Stomach (tissue), 4 donors: ENCODE measurements at regions not wholly inside any gene's neighbourhood (a gene's known extent, or its start where the extent isn't known, plus 50 kb on each side); places are given as distances from the start of the nearest gene placed in this dataset.

Source experiments
- CTCF ChIP-seq, 7 experiments: fragments of 450-650 bp in 4 of 7; fragments of 200-600 bp in 3 of 7; sonication (generic) in 3 of 7; IDR thresholded peaks; one replicate each; pipeline ENCODE4 v1.5.1; 2016 to 2019; ENCODE audit warnings: antibody characterized with exemption in 7 of 7, control low read depth in 2 of 7, mild to moderate bottlenecking in 1 of 7
- EP300 ChIP-seq: sonication (generic); formaldehyde crosslinking; IDR thresholded peaks from one replicate; pipeline ENCODE4 v1.6.1; 2017; ENCODE audit warnings: antibody characterized with exemption
- POLR2A ChIP-seq, 4 donors: fragments of 450-650 bp; IDR thresholded peaks; one replicate each; pipeline ENCODE4 v1.6.1; 2016; ENCODE audit warnings: antibody characterized with exemption in 4 of 4, control low read depth in 2 of 4, mild to moderate bottlenecking in 1 of 4, moderate library complexity in 1 of 4

GRCh38 chr5:83815661-83816060 is 95.0 kb upstream of the HAPLN1 start:
- TF ChIP-seq CTCF (IDR thresholded peaks at IDR 0.05) (no peak), POLR2A (IDR thresholded peaks at IDR 0.05) (no peak), EP300 (no peak)
